ENCODE measurements at regions not wholly inside any gene's neighbourhood (a gene's known extent, or its start where the extent isn't known, plus 50 kb on each side); places are given as distances from the start of the nearest gene placed in this dataset.

GRCh38 chr4:10758906-10759305 lies 74.3 kb upstream of the CLNK start:
- no peak for TF ChIP-seq CTCF (conservative IDR thresholded peaks at IDR 0.05)
- H3K9ac ChIP-seq (ENCODE audit: extremely low read depth, low read length, poor library complexity, severe bottlenecking): no peak overlapping the region
- no peak overlapping the region for H3K27ac ChIP-seq (ENCODE audit: low read depth, low read length)
- H3K4me1 Mint-ChIP-seq: peaks cover 21% of the 10 kb centered on the region
- H3K4me3 ChIP-seq (ENCODE audit: low read length): no peak overlapping the region
- DNase-seq: no peak
- H3K36me3 Mint-ChIP-seq (ENCODE audit: low read depth): no peaks in the 10 kb centered on the region
- H3K27me3 ChIP-seq (ENCODE audit: control insufficient read depth, insufficient read depth, low read length, poor library complexity, severe bottlenecking): no peaks in the 10 kb centered on the region
- H3K9me3 Mint-ChIP-seq: no peaks in the 10 kb centered on the region
- H3K9me3 ChIP-seq (ENCODE audit: control insufficient read depth, low read length): no peaks in the 10 kb centered on the region
- no peaks in the 10 kb centered on the region for H3K36me3 ChIP-seq (ENCODE audit: control insufficient read depth, insufficient read depth, low read length)
- H3K27me3 Mint-ChIP-seq (ENCODE audit: insufficient read depth): no peaks in the 10 kb centered on the region
- H3K4me3 Mint-ChIP-seq: no peak overlapping the region
- H3K27ac Mint-ChIP-seq: no peak overlapping the region
- peaks cover 4% of the 10 kb centered on the region for H3K4me1 ChIP-seq (ENCODE audit: control insufficient read depth, insufficient read depth, low read length)

- no peaks in the 10 kb centered on the region for H3K27me3 Mint-ChIP-seq (ENCODE audit: insufficient read depth)
- no peaks in the 10 kb centered on the region for H3K36me3 ChIP-seq (ENCODE audit: control insufficient read depth, insufficient read depth, low read length)
- 90 to 100% methylated on average over 2 of the region's 2 CpGs for WGBS, 2 experiments (ENCODE audit: insufficient coverage in 1 of 2, insufficient read length in 1 of 2)
- H3K4me3 ChIP-seq (ENCODE audit: low read length): no peak overlapping the region
- peaks cover 2% of the 10 kb centered on the region for H3K4me1 Mint-ChIP-seq
- no peak overlapping the region for H3K9ac ChIP-seq (ENCODE audit: extremely low read depth, low read length, poor library complexity, severe bottlenecking)
- no peak overlapping the region for H3K4me3 Mint-ChIP-seq
- H3K27ac ChIP-seq (ENCODE audit: low read depth, low read length): no peak overlapping the region
- H3K9me3 ChIP-seq (ENCODE audit: control insufficient read depth, low read length): no peaks in the 10 kb centered on the region
- DNase-seq: no peak
- no peaks in the 10 kb centered on the region for H3K27me3 ChIP-seq (ENCODE audit: control insufficient read depth, insufficient read depth, low read length, poor library complexity, severe bottlenecking)
- no peak for TF ChIP-seq CTCF (conservative IDR thresholded peaks at IDR 0.05)
- no peak overlapping the region for H3K27ac Mint-ChIP-seq
- no peaks in the 10 kb centered on the region for H3K36me3 Mint-ChIP-seq (ENCODE audit: low read depth)
- H3K4me1 ChIP-seq (ENCODE audit: control insufficient read depth, insufficient read depth, low read length): no peaks in the 10 kb centered on the region
- no peaks in the 10 kb centered on the region for H3K9me3 Mint-ChIP-seq
Observed at GRCh38 chr4:10753856-10754402, 69.4 kb upstream of the CLNK start.

GRCh38 chr4:10753336-10753735 lies 68.8 kb upstream of the CLNK start:
- no peak for DNase-seq
- H3K36me3 Mint-ChIP-seq (ENCODE audit: low read depth): no peaks in the 10 kb centered on the region
- Histone ChIP-seq H3K4me3 (ENCODE audit: low read length) (no peak overlapping the region), H3K27ac (ENCODE audit: low read depth, low read length) (no peak overlapping the region), H3K36me3 (ENCODE audit: control insufficient read depth, insufficient read depth, low read length) (no peaks in the 10 kb centered on the region), H3K27me3 (ENCODE audit: control insufficient read depth, insufficient read depth, low read length, poor library complexity, severe bottlenecking) (no peaks in the 10 kb centered on the region), H3K4me1 (ENCODE audit: control insufficient read depth, insufficient read depth, low read length) (no peaks in the 10 kb centered on the region), H3K9ac (ENCODE audit: extremely low read depth, low read length, poor library complexity, severe bottlenecking) (no peak overlapping the region), H3K9me3 (ENCODE audit: control insufficient read depth, low read length) (no peaks in the 10 kb centered on the region)
- no peaks in the 10 kb centered on the region for H3K9me3 Mint-ChIP-seq
- H3K4me3 Mint-ChIP-seq: no peak overlapping the region
- H3K27me3 Mint-ChIP-seq (ENCODE audit: insufficient read depth): no peaks in the 10 kb centered on the region
- H3K4me1 Mint-ChIP-seq: peaks cover 2% of the 10 kb centered on the region
- 91 to 97% methylated on average over 4 to 5 of the region's 5 CpGs for WGBS, 2 experiments (ENCODE audit: insufficient coverage in 1 of 2, insufficient read length in 1 of 2)
- no peak overlapping the region for H3K27ac Mint-ChIP-seq
- TF ChIP-seq CTCF (conservative IDR thresholded peaks at IDR 0.05): no peak
